Kidney epithelial cell (primary cell): ENCODE measurements at regions not wholly inside any gene's neighbourhood (a gene's known extent, or its start where the extent isn't known, plus 50 kb on each side); places are given as distances from the start of the nearest gene placed in this dataset.

Experiments
- DNase-seq: peaks from one replicate; pipeline ENCODE4 v3.0.0-alpha.2; 2010; ENCODE audit warnings: low read depth
- H3K27me3 ChIP-seq: 2 replicates; pipeline ENCODE4 v1.6.0; 2011; ENCODE audit warnings: low read length; ENCODE audit not compliant: control insufficient read depth, insufficient read depth
- H3K36me3 ChIP-seq: 2 replicates; pipeline ENCODE4 v1.5.1; 2011; ENCODE audit warnings: low read length; ENCODE audit not compliant: control insufficient read depth, insufficient read depth
- H3K4me3 ChIP-seq: 2 replicates; pipeline ENCODE4 v1.5.1; 2011; ENCODE audit warnings: low read depth, mild to moderate bottlenecking, control low read depth, low read length
- TF ChIP-seq, protein P1 (sequence below): IDR thresholded peaks from 2 replicates; pipeline ENCODE4 v1.5.1; 2011; ENCODE audit warnings: mild to moderate bottlenecking, moderate library complexity, low read length, control low read depth, inconsistent platforms; ENCODE audit not compliant: insufficient read depth, poor library complexity, severe bottlenecking

DNA sequence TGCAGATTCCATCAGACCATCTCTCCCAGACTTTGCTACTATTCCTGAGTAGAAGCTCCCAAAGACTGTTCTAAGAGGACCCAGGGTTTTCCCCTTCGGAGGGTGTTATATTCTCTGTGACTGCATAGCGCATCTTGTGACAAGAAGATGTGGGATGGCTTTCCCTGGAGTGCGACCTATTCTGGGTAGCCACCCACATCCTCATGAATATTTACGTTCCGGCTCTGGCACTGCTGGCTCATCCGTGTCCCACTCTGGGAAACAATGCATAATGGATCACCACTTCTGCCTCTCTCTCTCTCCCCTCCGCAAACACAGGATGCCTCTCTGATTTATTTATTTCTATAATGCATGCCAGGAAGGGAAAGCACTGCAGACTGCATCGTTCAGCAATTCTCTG lies 166.1 kb downstream of the PYDC2 start:
- TF ChIP-seq, protein P1, sequence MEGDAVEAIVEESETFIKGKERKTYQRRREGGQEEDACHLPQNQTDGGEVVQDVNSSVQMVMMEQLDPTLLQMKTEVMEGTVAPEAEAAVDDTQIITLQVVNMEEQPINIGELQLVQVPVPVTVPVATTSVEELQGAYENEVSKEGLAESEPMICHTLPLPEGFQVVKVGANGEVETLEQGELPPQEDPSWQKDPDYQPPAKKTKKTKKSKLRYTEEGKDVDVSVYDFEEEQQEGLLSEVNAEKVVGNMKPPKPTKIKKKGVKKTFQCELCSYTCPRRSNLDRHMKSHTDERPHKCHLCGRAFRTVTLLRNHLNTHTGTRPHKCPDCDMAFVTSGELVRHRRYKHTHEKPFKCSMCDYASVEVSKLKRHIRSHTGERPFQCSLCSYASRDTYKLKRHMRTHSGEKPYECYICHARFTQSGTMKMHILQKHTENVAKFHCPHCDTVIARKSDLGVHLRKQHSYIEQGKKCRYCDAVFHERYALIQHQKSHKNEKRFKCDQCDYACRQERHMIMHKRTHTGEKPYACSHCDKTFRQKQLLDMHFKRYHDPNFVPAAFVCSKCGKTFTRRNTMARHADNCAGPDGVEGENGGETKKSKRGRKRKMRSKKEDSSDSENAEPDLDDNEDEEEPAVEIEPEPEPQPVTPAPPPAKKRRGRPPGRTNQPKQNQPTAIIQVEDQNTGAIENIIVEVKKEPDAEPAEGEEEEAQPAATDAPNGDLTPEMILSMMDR: no peak
- Histone ChIP-seq H3K36me3 (no peaks in the 10 kb centered on the region), H3K4me3 (no peak overlapping the region), H3K27me3 (no peaks in the 10 kb centered on the region)
- no peak for DNase-seq

DNA sequence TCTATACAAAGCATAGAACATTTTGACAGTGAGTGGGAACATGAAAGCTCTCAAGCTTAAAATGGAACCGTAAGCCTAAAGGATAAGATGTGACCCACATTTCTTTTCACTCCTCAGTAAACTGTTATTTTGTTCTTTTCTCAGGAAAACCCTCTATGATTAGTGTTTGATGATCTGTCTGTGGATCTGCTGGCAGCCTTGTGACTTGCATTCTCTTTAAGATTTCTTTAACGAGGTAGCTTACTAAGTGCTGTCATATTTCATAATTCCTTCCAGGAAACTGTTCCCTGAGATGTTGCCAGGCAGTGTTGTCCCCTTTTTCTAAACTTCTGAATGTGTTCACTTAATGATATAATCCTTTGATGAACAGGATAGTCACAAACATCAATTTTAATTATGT lies 167.6 kb downstream of the PYDC2 start:
- TF ChIP-seq, protein P1: no peak
- no peaks in the 10 kb centered on the region for H3K27me3 ChIP-seq
- no peak for DNase-seq

DNA sequence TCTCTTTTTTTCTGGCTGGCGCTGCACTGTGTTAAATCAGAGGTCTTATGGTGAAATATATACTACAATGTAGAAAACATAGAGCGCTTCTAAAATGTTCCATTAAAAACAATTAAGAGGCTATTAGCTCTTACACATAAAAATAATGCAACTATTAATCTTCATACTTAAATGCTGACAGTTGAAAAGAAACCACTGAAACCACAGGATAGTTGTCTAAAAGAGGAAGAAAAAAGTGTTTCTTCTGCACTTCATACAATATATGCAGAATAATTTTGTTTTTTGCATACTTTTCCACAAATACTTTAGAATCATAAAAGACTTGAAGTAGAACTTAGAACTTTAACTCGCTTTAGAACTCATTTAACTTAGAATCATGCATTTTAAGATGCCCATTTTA lies 170.5 kb downstream of the PYDC2 start:
- Histone ChIP-seq H3K36me3 (no peaks in the 10 kb centered on the region), H3K27me3 (no peaks in the 10 kb centered on the region), H3K4me3 (no peak overlapping the region)
- DNase-seq: no peak
- TF ChIP-seq, protein P1: no peak

More for the DNA sequence above, 167.6 kb downstream of the PYDC2 start:
- no peaks in the 10 kb centered on the region for H3K36me3 ChIP-seq
- H3K4me3 ChIP-seq: no peak overlapping the region

DNA sequence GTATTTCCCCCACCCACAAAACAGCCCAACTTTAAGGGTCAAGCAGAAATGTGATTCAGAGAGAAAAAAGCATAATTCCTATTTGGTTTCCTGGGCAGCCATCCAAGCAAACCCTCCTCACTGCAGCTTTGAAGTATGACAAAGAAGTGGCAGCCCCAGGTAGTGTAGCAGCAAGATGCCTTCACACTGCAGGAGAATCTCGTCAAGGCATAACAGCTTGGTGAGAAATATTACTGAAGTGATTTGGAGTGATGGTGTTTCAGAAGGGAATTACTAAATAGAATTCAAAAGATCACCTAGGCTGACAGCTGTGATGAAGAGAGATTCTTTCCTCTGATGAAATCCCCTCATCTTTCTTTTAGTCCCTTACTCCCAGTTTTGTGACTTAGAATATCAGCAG lies 173.9 kb downstream of the PYDC2 start:
- no peak for DNase-seq
- TF ChIP-seq, protein P1: no peak
- Histone ChIP-seq H3K36me3 (no peaks in the 10 kb centered on the region), H3K4me3 (no peak overlapping the region), H3K27me3 (no peaks in the 10 kb centered on the region)

DNA sequence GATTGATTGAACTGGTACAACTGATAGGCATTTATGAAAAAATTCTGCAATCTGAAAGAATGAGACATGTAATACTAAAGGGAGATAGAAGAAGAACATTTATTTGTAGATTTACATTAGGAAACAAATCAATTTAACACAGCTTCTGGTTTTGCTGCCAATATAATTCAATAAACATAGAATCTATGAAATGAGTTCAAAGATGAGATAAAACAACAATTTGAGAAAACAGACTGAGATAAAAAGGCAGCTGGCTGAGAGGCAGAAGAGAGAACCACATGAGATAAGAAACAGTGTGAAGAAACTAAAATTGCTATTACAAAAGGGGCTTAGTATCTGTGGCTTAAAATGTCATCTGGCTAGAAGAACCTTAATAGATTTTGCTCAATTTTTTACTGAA lies 176.6 kb downstream of the PYDC2 start:
- DNase-seq: no peak
- TF ChIP-seq, protein P1: no peak
- Histone ChIP-seq H3K27me3 (no peaks in the 10 kb centered on the region), H3K36me3 (no peaks in the 10 kb centered on the region), H3K4me3 (no peak overlapping the region)

DNA sequence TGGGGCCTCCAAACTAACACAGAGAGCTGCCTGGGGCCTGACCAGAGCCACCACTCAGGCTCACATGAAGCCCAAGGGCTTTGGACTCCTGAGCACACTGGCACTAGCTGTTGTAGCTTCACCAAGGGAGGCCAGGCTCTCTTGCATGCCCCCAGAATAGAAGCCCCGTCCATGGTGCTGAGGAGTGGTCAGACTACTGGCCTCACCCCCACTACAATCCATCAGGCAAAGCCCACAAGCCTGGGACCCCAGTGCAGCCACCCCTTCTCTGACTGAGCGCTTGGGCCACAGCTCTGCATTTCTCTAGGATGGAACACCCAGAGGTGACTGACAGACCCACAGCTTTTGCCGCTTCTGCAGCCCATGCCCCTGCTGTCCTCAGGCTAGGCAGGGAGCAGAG lies 180.8 kb downstream of the PYDC2 start:
- TF ChIP-seq, protein P1: no peak
- no peaks in the 10 kb centered on the region for H3K36me3 ChIP-seq
- H3K27me3 ChIP-seq: no peaks in the 10 kb centered on the region
- no peak for DNase-seq
- no peak overlapping the region for H3K4me3 ChIP-seq
